Liver (tissue), 8 donors: ENCODE measurements at regions not wholly inside any gene's neighbourhood (a gene's known extent, or its start where the extent isn't known, plus 50 kb on each side); places are given as distances from the start of the nearest gene placed in this dataset.

Experiments used
- DNase-seq: peaks from one replicate; pipeline ENCODE4 v3.0.0-alpha.2; 2017; ENCODE audit warnings: low spot score
- H3K27ac ChIP-seq, 2 donors: one replicate each; pipeline ENCODE4 v1.7.0; 2013; ENCODE audit warnings: inconsistent platforms in 2 of 2, low read length in 2 of 2, control low read depth in 1 of 2, low read depth in 1 of 2, mild to moderate bottlenecking in 1 of 2
- H3K27me3 ChIP-seq, 4 donors: one replicate each; pipeline versions ENCODE4 v1.6.1 to v1.7.0; 2013; ENCODE audit warnings: low read length in 3 of 4, inconsistent platforms in 1 of 4, mild to moderate bottlenecking in 1 of 4, moderate library complexity in 1 of 4; ENCODE audit not compliant: control insufficient read depth in 4 of 4, insufficient read depth in 4 of 4
- H3K36me3 ChIP-seq, 4 donors: one replicate each; pipeline versions ENCODE4 v1.6.1 to v1.7.0; 2013; ENCODE audit warnings: low read length in 3 of 4, mild to moderate bottlenecking in 3 of 4, low read depth in 1 of 4, moderate library complexity in 1 of 4; ENCODE audit not compliant: control insufficient read depth in 4 of 4, insufficient read depth in 3 of 4
- H3K4me1 ChIP-seq, 4 donors: one replicate each; pipeline versions ENCODE4 v1.6.1 to v1.7.0; 2013; ENCODE audit warnings: low read length in 3 of 4, mild to moderate bottlenecking in 3 of 4, moderate library complexity in 1 of 4; ENCODE audit not compliant: control insufficient read depth in 4 of 4, insufficient read depth in 4 of 4
- H3K4me3 ChIP-seq, 3 donors: one replicate each; pipeline versions ENCODE4 v1.6.1 to v1.7.0; 2013; ENCODE audit warnings: low read length in 3 of 3, control low read depth in 1 of 3, low read depth in 1 of 3, mild to moderate bottlenecking in 1 of 3
- H3K9ac ChIP-seq, 2 donors: one replicate each; pipeline ENCODE4 v1.7.0; 2013; ENCODE audit warnings: low read length in 2 of 2, mild to moderate bottlenecking in 2 of 2, moderate library complexity in 2 of 2, control low read depth in 1 of 2, low read depth in 1 of 2
- H3K9me3 ChIP-seq, 4 donors: one replicate each; pipeline versions ENCODE4 v1.6.1 to v1.7.0; 2013; ENCODE audit warnings: low read length in 3 of 4; ENCODE audit not compliant: control insufficient read depth in 4 of 4
- EGR1 ChIP-seq, 2 donors: IDR thresholded peaks; 2 replicates each; pipeline ENCODE4 v1.6.1; 2016 to 2018; ENCODE audit warnings: antibody characterized with exemption in 2 of 2, low read depth in 2 of 2
- FOXA2 ChIP-seq: IDR thresholded peaks from 2 replicates; pipeline ENCODE4 v1.6.1; 2016; ENCODE audit warnings: antibody characterized with exemption
- GABPA ChIP-seq, 2 donors: IDR thresholded peaks in 1 of 2; conservative IDR thresholded peaks in 1 of 2; 2 replicates each; pipeline ENCODE4 v1.6.1; 2016; ENCODE audit warnings: antibody characterized with exemption in 2 of 2, mild to moderate bottlenecking in 1 of 2, moderate library complexity in 1 of 2
- HNF4G ChIP-seq: IDR thresholded peaks from 2 replicates; pipeline ENCODE4 v1.6.1; 2016; ENCODE audit warnings: antibody characterized with exemption
- NR2F2 ChIP-seq: IDR thresholded peaks from 2 replicates; pipeline ENCODE4 v1.6.1; 2016; ENCODE audit warnings: antibody characterized with exemption
- RAD21 ChIP-seq, 2 donors: IDR thresholded peaks; 2 replicates each; pipeline ENCODE4 v1.6.1; 2016; ENCODE audit warnings: antibody characterized with exemption in 2 of 2, mild to moderate bottlenecking in 2 of 2
- RXRA ChIP-seq, 2 donors: IDR thresholded peaks; 2 replicates each; pipeline ENCODE4 v1.6.1; 2017 to 2018; ENCODE audit warnings: antibody characterized with exemption in 2 of 2, mild to moderate bottlenecking in 1 of 2
- SP1 ChIP-seq: IDR thresholded peaks from 2 replicates; pipeline ENCODE4 v1.6.1; 2018; ENCODE audit warnings: antibody characterized with exemption, mild to moderate bottlenecking
- TAF1 ChIP-seq: conservative IDR thresholded peaks from 2 replicates; pipeline ENCODE4 v1.6.1; 2016; ENCODE audit warnings: antibody characterized with exemption, mild to moderate bottlenecking
- YY1 ChIP-seq: IDR thresholded peaks from 2 replicates; pipeline ENCODE4 v1.6.1; 2016; ENCODE audit warnings: antibody characterized with exemption, mild to moderate bottlenecking
- WGBS: extraction: QIAGEN DNeasy Blood & Tissue Kit; methylation state at CpG from one replicate; pipeline ENCODE4 v1.1.7; 2013; 5-methylcytosine and 5-hydroxymethylcytosine counted together
- TF ChIP-seq, protein P1 (sequence below): fragments of 150-350 bp; IDR thresholded peaks from 2 replicates; pipeline ENCODE4 v1.5.1; 2017; ENCODE audit warnings: improper control_type of control experiment, low read depth, low read length; ENCODE audit not compliant: missing input control
- TF ChIP-seq, protein P2 (sequence below): IDR thresholded peaks from 2 replicates; pipeline ENCODE4 v1.6.1; 2016; ENCODE audit warnings: antibody characterized with exemption, mild to moderate bottlenecking
- TF ChIP-seq, protein P3 (sequence below): IDR thresholded peaks from 2 replicates; pipeline ENCODE4 v1.6.1; 2016; ENCODE audit warnings: antibody characterized with exemption
- donor health status: healthy.
- donor health status: healthy.
- donor health status: healthy.
- donor health status: healthy.
- donor health status: healthy.

DNA sequence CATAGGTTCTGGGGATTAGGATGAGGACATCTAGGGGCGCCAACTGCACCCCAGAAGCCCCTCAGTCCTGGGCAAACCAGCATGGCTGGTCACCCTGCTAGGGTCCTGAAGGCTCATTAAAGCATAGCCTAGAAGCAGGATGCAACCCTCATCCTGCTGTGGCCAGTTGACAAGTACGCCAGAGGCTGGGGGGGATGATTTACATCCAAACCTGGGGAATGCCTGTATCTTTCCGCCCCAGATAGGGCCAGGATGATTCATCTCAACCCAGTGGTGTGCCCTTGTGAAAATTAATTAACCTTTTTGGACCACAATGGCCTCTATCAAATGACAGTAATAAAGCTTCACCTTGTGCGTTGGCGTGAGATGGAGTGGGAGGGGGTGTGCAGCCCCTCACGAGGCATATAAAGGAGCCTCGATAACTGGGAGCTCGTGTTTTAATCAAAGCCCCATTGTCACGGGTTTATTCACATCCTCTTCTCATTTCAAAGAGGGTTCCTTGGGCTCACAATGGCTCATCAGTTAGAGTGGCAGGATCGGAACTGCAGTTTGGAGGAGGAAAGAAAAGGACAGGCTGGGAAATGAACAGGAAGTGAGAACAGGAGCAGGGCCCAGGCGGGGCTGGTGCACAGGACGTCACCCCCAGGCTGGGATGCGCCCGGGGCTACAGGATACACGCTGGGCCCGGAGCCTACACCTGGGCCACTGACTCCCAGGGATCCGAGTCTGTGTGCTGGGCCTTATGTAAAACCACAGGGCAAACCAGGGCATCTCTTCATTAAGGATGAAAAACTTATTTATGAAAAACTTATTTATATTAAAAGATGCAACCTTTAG is 121.8 kb upstream of the PHACTR3 start:
- no peaks in the 10 kb centered on the region for H3K4me1 ChIP-seq
- no peak overlapping the region for H3K9ac ChIP-seq
- H3K27me3 ChIP-seq: peaks cover 0 to 2% (median 0%) of the 10 kb centered on the region in 4 donors
- no peak for TF ChIP-seq YY1
- no peak for TF ChIP-seq GABPA (IDR thresholded peaks at IDR 0.05 in 1 of 2, conservative IDR thresholded peaks at IDR 0.05 in 1 of 2)
- no peak for TF ChIP-seq TAF1
- TF ChIP-seq, protein P1, sequence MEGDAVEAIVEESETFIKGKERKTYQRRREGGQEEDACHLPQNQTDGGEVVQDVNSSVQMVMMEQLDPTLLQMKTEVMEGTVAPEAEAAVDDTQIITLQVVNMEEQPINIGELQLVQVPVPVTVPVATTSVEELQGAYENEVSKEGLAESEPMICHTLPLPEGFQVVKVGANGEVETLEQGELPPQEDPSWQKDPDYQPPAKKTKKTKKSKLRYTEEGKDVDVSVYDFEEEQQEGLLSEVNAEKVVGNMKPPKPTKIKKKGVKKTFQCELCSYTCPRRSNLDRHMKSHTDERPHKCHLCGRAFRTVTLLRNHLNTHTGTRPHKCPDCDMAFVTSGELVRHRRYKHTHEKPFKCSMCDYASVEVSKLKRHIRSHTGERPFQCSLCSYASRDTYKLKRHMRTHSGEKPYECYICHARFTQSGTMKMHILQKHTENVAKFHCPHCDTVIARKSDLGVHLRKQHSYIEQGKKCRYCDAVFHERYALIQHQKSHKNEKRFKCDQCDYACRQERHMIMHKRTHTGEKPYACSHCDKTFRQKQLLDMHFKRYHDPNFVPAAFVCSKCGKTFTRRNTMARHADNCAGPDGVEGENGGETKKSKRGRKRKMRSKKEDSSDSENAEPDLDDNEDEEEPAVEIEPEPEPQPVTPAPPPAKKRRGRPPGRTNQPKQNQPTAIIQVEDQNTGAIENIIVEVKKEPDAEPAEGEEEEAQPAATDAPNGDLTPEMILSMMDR: no peak
- TF ChIP-seq SP1: no peak
- no peak for TF ChIP-seq EGR1 (IDR thresholded peaks at IDR 0.05; ENCODE audit: low read depth in 2 of 2)
- no peak for TF ChIP-seq RXRA (IDR thresholded peaks at IDR 0.05)
- TF ChIP-seq RAD21 (IDR thresholded peaks at IDR 0.05): no peak
- no peak for TF ChIP-seq NR2F2
- TF ChIP-seq, protein P2, sequence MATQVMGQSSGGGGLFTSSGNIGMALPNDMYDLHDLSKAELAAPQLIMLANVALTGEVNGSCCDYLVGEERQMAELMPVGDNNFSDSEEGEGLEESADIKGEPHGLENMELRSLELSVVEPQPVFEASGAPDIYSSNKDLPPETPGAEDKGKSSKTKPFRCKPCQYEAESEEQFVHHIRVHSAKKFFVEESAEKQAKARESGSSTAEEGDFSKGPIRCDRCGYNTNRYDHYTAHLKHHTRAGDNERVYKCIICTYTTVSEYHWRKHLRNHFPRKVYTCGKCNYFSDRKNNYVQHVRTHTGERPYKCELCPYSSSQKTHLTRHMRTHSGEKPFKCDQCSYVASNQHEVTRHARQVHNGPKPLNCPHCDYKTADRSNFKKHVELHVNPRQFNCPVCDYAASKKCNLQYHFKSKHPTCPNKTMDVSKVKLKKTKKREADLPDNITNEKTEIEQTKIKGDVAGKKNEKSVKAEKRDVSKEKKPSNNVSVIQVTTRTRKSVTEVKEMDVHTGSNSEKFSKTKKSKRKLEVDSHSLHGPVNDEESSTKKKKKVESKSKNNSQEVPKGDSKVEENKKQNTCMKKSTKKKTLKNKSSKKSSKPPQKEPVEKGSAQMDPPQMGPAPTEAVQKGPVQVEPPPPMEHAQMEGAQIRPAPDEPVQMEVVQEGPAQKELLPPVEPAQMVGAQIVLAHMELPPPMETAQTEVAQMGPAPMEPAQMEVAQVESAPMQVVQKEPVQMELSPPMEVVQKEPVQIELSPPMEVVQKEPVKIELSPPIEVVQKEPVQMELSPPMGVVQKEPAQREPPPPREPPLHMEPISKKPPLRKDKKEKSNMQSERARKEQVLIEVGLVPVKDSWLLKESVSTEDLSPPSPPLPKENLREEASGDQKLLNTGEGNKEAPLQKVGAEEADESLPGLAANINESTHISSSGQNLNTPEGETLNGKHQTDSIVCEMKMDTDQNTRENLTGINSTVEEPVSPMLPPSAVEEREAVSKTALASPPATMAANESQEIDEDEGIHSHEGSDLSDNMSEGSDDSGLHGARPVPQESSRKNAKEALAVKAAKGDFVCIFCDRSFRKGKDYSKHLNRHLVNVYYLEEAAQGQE: no peak
- no peak for TF ChIP-seq HNF4G
- TF ChIP-seq, protein P3, sequence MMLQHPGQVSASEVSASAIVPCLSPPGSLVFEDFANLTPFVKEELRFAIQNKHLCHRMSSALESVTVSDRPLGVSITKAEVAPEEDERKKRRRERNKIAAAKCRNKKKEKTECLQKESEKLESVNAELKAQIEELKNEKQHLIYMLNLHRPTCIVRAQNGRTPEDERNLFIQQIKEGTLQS: no peak
- TF ChIP-seq FOXA2: no peak
- no peak overlapping the region for H3K4me3 ChIP-seq
- WGBS: 76% methylated on average over 17 of the region's 17 CpGs
- no peaks in the 10 kb centered on the region for H3K36me3 ChIP-seq
- H3K9me3 ChIP-seq: peaks cover 0 to 2% (median 0%) of the 10 kb centered on the region in 4 donors
- H3K27ac ChIP-seq: no peak overlapping the region
- no peak for DNase-seq

DNA sequence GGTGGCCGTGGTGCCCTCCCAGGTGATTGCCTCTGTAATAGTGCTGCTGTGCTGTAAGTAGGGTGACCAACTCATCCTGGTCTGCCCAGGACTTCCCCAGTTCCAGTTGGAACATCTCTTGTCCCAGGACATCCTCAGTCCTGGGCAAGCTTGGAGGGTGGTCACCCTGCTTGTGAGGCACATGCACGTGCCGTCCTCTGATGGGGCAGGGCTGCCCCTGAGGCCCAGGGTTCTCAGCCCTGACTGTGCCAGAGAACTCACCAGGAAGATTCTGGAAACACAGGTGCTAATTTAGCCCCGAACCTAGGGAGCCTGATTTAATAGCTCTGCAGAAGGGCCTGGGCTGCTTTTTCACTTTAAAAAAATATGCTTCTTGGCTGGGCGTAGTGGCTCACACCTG is 120.9 kb upstream of the PHACTR3 start:
- WGBS: 76% methylated on average over 5 of the region's 5 CpGs
- Histone ChIP-seq H3K36me3 (no peaks in the 10 kb centered on the region), H3K9me3 (peaks cover 0 to 2% (median 0%) of the 10 kb centered on the region in 4 donors), H3K27ac (no peak overlapping the region), H3K4me1 (no peaks in the 10 kb centered on the region), H3K4me3 (no peak overlapping the region), H3K27me3 (peaks cover 0 to 2% (median 0%) of the 10 kb centered on the region in 4 donors), H3K9ac (no peak overlapping the region)
- TF ChIP-seq FOXA2 (no peak), RAD21 (IDR thresholded peaks at IDR 0.05) (no peak), RXRA (IDR thresholded peaks at IDR 0.05) (no peak)
- TF ChIP-seq, protein P3: no peak
- no peak for DNase-seq
